Prostate gland (tissue), 2 donors: ENCODE measurements at regions not wholly inside any gene's neighbourhood (a gene's known extent, or its start where the extent isn't known, plus 50 kb on each side); places are given as distances from the start of the nearest gene placed in this dataset.

ENCODE experiments used
- CTCF ChIP-seq, 4 experiments: fragments of 200-600 bp in 2 of 4; fragments of 450-650 bp in 2 of 4; sonication (generic) in 2 of 4; IDR thresholded peaks; 1 replicate in 3 of 4; 2 replicates in 1 of 4; pipeline ENCODE4 v1.5.1; 2016 to 2019; ENCODE audit warnings: antibody characterized with exemption in 4 of 4, mild to moderate bottlenecking in 2 of 4, moderate library complexity in 2 of 4
- POLR2AphosphoS5 ChIP-seq: sonication (generic); formaldehyde crosslinking; IDR thresholded peaks from one replicate; pipeline ENCODE4 v1.6.1; 2017; ENCODE audit warnings: antibody characterized with exemption

GRCh38 chr12:84741031-84741430 lies 171.6 kb downstream of the SLC6A15 start:
- TF ChIP-seq CTCF (IDR thresholded peaks at IDR 0.05) (no peak), POLR2AphosphoS5 (no peak)
